ENCODE measurements at regions not wholly inside any gene's neighbourhood (a gene's known extent, or its start where the extent isn't known, plus 50 kb on each side); places are given as distances from the start of the nearest gene placed in this dataset.

GRCh38 chr9:86668488-86668887 is 278.8 kb downstream of the GAS1 start:
- DNase-seq = no peak
- Histone ChIP-seq H3K4me2 (no peak overlapping the region), H2AFZ (no peak overlapping the region), H3K9me2 (ENCODE audit: insufficient read depth) (no peaks in the 10 kb centered on the region), H3K79me2 (ENCODE audit: low read depth) (no peaks in the 10 kb centered on the region), H3K27me3 (ENCODE audit: insufficient read depth, low read depth) (no peaks in the 10 kb centered on the region), H3K4me1 (replicated peaks; ENCODE audit: insufficient read depth) (no peaks in the 10 kb centered on the region), H3F3A (ENCODE audit: insufficient read depth, low read depth) (no peaks in the 10 kb centered on the region), H3K4me3 (no peak overlapping the region), H4K20me1 (ENCODE audit: insufficient read depth) (no peaks in the 10 kb centered on the region), H3K27ac (no peak overlapping the region), H3K36me3 (ENCODE audit: low read depth) (no peaks in the 10 kb centered on the region), H3K9me3 (ENCODE audit: insufficient read depth, low read depth) (peaks cover 9% of the 10 kb centered on the region)
- intact Hi-C loops (cut with micrococcal nuclease; ENCODE audit: unreplicated experiment) = no loop called here
- ChIA-PET POLR2A (ENCODE audit: unreplicated experiment) (no interaction called here), CTCF (no interaction called here)
- no peak for TF ChIP-seq EZH2 (IDR thresholded peaks at IDR 0.05; ENCODE audit: low read depth)
- TF ChIP-seq CTCF (conservative IDR thresholded peaks at IDR 0.05) = no peak
- BruUV-seq (replicated peaks) = no TSS peak

- Histone ChIP-seq H2AFZ (no peak overlapping the region), H3K9me3 (ENCODE audit: insufficient read depth, low read depth) (peaks cover 5% of the 10 kb centered on the region; the same call in 1 of the 2 replicates), H3K27me3 (ENCODE audit: insufficient read depth, low read depth) (no peaks in the 10 kb centered on the region), H3K4me3 (no peak overlapping the region), H3F3A (ENCODE audit: insufficient read depth, low read depth) (no peaks in the 10 kb centered on the region), H3K9me2 (ENCODE audit: insufficient read depth) (no peaks in the 10 kb centered on the region), H4K20me1 (ENCODE audit: insufficient read depth) (no peaks in the 10 kb centered on the region), H3K27ac (no peak overlapping the region), H3K4me1 (replicated peaks; ENCODE audit: insufficient read depth) (no peaks in the 10 kb centered on the region), H3K79me2 (ENCODE audit: low read depth) (no peaks in the 10 kb centered on the region), H3K4me2 (no peak overlapping the region), H3K36me3 (ENCODE audit: low read depth) (no peaks in the 10 kb centered on the region)
- ChIA-PET CTCF (no interaction called here), POLR2A (ENCODE audit: unreplicated experiment) (no interaction called here)
- DNase-seq = no peak
- no TSS peak for BruUV-seq (replicated peaks)
- intact Hi-C loops (cut with micrococcal nuclease; ENCODE audit: unreplicated experiment) = no loop called here
- TF ChIP-seq EZH2 (IDR thresholded peaks at IDR 0.05; ENCODE audit: low read depth) (no peak), CTCF (conservative IDR thresholded peaks at IDR 0.05) (no peak)
These were observed 280.0 kb downstream of the GAS1 start for GRCh38 chr9:86667307-86667706.

- H2AFZ ChIP-seq = no peak overlapping the region
- intact Hi-C loops (cut with micrococcal nuclease; ENCODE audit: unreplicated experiment) = no loop called here
- TF ChIP-seq CTCF (conservative IDR thresholded peaks at IDR 0.05) = no peak
- ChIA-PET CTCF (no interaction called here), POLR2A (ENCODE audit: unreplicated experiment) (no interaction called here)
- no peaks in the 10 kb centered on the region for H4K20me1 ChIP-seq (ENCODE audit: insufficient read depth)
- no peaks in the 10 kb centered on the region for H3K36me3 ChIP-seq (ENCODE audit: low read depth)
- no peaks in the 10 kb centered on the region for H3F3A ChIP-seq (ENCODE audit: insufficient read depth, low read depth)
- DNase-seq = no peak
- H3K9me3 ChIP-seq (ENCODE audit: insufficient read depth, low read depth) = no peaks in the 10 kb centered on the region; the same call in 1 of the 2 replicates
- no TSS peak for BruUV-seq (replicated peaks)
- H3K4me3 ChIP-seq = no peak overlapping the region
- no peaks in the 10 kb centered on the region for H3K9me2 ChIP-seq (ENCODE audit: insufficient read depth)
- H3K79me2 ChIP-seq (ENCODE audit: low read depth) = no peaks in the 10 kb centered on the region
- peaks cover 5% of the 10 kb centered on the region for H3K4me1 ChIP-seq (replicated peaks; ENCODE audit: insufficient read depth)
- H3K4me2 ChIP-seq = no peak overlapping the region
- no peak overlapping the region for H3K27ac ChIP-seq
- no peaks in the 10 kb centered on the region for H3K27me3 ChIP-seq (ENCODE audit: insufficient read depth, low read depth)
These were observed 281.9 kb downstream of the GAS1 start for GRCh38 chr9:86665416-86665815.

All from PC-9 (cell line).